ENCODE measurements at regions not wholly inside any gene's neighbourhood (a gene's known extent, or its start where the extent isn't known, plus 50 kb on each side); places are given as distances from the start of the nearest gene placed in this dataset.

GRCh38 chr3:106326941-106327695 lies 458.3 kb upstream of the CBLB start:
- no peak for ATAC-seq (ENCODE audit: insufficient number of reproducible peaks, low FRiP score, low read depth)
- no peak for DNase-seq (ENCODE audit: low spot score)
- no peaks in the 10 kb centered on the region for H3K27me3 ChIP-seq (replicated peaks; ENCODE audit: insufficient read depth)
- H3K4me3 ChIP-seq: no peak overlapping the region
- H3K27ac ChIP-seq: no peak overlapping the region
- H3K36me3 ChIP-seq: no peaks in the 10 kb centered on the region
- H3K4me1 ChIP-seq (ENCODE audit: control insufficient read depth in 1 of 2, low read depth in 2 of 2): peaks cover 0 to 11% of the 10 kb centered on the region in 2 donors
- no peak for TF ChIP-seq CTCF (IDR thresholded peaks at IDR 0.05)
- peaks cover 10% of the 10 kb centered on the region for H3K9me3 ChIP-seq

- ATAC-seq (ENCODE audit: insufficient number of reproducible peaks, low FRiP score, low read depth) (no peak), DNase-seq (ENCODE audit: low spot score) (no peak)
- Histone ChIP-seq H3K36me3 (no peaks in the 10 kb centered on the region), H3K27ac (no peak overlapping the region), H3K4me3 (no peak overlapping the region), H3K4me1 (ENCODE audit: control insufficient read depth in 1 of 2, low read depth in 2 of 2) (peaks cover 0 to 11% of the 10 kb centered on the region in 2 donors), H3K27me3 (replicated peaks; ENCODE audit: insufficient read depth) (no peaks in the 10 kb centered on the region), H3K9me3 (peaks cover 10% of the 10 kb centered on the region)
- TF ChIP-seq CTCF (IDR thresholded peaks at IDR 0.05): no peak
Observed at GRCh38 chr3:106327696-106328025, 458.8 kb upstream of the CBLB start.

- Histone ChIP-seq H3K36me3 (no peaks in the 10 kb centered on the region), H3K27ac (no peak overlapping the region), H3K27me3 (replicated peaks; ENCODE audit: insufficient read depth) (no peaks in the 10 kb centered on the region), H3K9me3 (peaks cover 10% of the 10 kb centered on the region), H3K4me3 (no peak overlapping the region), H3K4me1 (ENCODE audit: control insufficient read depth in 1 of 2, low read depth in 2 of 2) (peaks cover 0 to 11% of the 10 kb centered on the region in 2 donors)
- ATAC-seq (ENCODE audit: insufficient number of reproducible peaks, low FRiP score, low read depth) (no peak), DNase-seq (ENCODE audit: low spot score) (no peak)
- no peak for TF ChIP-seq CTCF (IDR thresholded peaks at IDR 0.05)
Observed at GRCh38 chr3:106328224-106328623, 459.4 kb upstream of the CBLB start.

- TF ChIP-seq CTCF (IDR thresholded peaks at IDR 0.05): no peak
- DNase-seq (ENCODE audit: low spot score) (no peak), ATAC-seq (ENCODE audit: insufficient number of reproducible peaks, low FRiP score, low read depth) (no peak)
- Histone ChIP-seq H3K4me1 (ENCODE audit: control insufficient read depth in 1 of 2, low read depth in 2 of 2) (peaks cover 0 to 11% of the 10 kb centered on the region in 2 donors), H3K36me3 (no peaks in the 10 kb centered on the region), H3K9me3 (peaks cover under 1% of the 10 kb centered on the region), H3K27ac (no peak overlapping the region), H3K27me3 (replicated peaks; ENCODE audit: insufficient read depth) (no peaks in the 10 kb centered on the region), H3K4me3 (no peak overlapping the region)
Observed at GRCh38 chr3:106329521-106329920, 460.7 kb upstream of the CBLB start.

GRCh38 chr3:106331636-106332035 lies 462.8 kb upstream of the CBLB start:
- no peak for TF ChIP-seq CTCF (IDR thresholded peaks at IDR 0.05)
- peaks cover 0 to 10% of the 10 kb centered on the region in 2 donors for H3K4me1 ChIP-seq (ENCODE audit: control insufficient read depth in 1 of 2, low read depth in 2 of 2)
- H3K36me3 ChIP-seq: no peaks in the 10 kb centered on the region
- DNase-seq (ENCODE audit: low spot score) (no peak), ATAC-seq (ENCODE audit: insufficient number of reproducible peaks, low FRiP score, low read depth) (no peak)
- H3K4me3 ChIP-seq: no peak overlapping the region
- H3K27me3 ChIP-seq (replicated peaks; ENCODE audit: insufficient read depth): no peaks in the 10 kb centered on the region
- H3K9me3 ChIP-seq: no peaks in the 10 kb centered on the region
- no peak overlapping the region for H3K27ac ChIP-seq
